ENCODE measurements at regions not wholly inside any gene's neighbourhood (a gene's known extent, or its start where the extent isn't known, plus 50 kb on each side); places are given as distances from the start of the nearest gene placed in this dataset.
"Not testable (repeated sequence)": the region's sequence is repeated elsewhere in the genome, so short reads cannot be mapped to it uniquely, and the experiment has no call there.

DNA sequence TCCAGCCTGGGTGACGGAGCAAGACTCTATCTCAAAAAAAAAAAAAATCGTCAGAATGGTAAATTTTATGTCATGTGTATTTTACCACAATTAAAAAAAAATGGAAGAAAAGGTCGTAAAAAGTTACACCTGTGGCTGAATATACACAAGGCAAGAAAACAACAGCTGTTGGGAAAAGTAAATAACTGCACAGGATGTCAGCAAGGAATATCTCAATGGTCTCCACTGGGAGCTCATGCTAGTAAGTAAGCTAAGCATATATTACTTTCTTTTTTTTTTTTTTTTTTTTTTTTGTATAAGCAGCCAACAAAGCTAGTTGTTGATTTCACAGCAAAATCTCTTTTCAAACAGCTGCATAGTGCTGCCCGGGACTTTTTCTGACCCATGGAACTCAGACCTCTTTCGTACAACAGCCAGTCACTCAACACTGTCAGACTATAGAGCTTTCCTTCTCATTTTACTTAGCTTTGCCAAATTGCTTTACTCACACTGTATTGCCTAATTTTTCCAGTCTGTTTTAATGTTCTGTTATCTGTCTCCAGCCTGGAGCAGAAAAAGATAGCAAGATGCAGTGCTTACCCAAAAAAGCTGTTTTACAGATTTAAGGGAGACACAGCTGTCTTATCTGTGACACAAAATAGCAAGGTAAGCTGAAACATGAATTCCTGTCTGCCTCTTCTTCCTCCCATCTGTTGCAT is 175.9 kb downstream of the ENC1 start:
- intact Hi-C loops (cut with micrococcal nuclease), result no loop called here

DNA sequence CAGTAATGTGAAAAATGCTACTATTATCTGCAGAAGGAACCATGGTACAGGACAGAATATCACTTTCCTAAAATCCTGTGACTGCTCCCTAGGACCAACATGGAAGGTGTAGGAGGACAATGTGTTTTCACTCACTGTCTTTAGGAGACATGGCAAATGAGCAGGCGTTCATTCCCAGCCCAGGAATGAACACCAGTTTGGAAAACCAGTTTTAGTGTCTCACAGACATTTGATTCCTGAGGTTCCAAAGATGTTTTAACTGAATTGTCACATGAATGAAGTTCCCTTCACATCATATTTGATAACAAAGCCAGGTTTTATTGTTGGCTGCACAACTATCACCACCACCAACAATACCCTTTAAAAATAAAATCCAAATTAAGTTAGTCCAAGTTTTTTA is 178.2 kb downstream of the ENC1 start:
- intact Hi-C loops (cut with micrococcal nuclease), result no loop called here

DNA sequence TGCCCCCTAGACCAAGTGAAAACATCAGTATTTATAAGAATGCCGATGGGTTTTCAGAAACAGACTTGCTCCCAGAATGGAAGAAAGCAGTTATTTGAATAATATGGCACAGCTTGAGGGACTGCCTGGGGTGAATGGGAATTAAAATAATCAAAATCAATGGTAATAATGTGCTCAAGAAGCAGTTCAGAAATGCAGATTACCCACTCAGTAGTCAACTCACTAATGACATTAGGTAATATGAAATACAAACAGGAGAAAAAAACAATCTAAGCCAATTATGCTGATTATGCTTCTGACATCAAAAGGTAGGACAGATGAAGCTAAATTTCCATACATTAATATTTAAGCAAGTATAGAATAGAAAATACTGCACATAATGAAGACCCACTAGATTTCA is 179.3 kb downstream of the ENC1 start:
- intact Hi-C loops (cut with micrococcal nuclease), result no loop called here

DNA sequence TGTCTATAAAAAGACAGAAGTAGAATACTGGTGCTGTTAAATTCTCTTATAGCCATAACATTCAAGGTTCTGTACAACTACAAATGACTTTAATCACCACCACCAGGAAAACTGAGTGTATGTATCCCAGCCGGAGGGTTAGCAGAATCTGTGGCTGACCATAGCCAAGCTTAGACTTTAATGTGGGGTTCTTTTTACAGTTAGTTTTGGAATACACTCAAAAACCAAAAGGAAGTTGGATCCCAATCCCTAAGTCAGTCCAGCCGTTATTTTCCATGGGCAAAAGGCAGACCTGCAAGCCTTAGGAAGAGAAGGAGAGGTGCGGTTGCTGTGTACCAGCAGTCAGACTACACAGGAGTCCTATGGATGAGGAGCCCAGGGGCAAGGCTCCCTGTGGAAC is 179.8 kb downstream of the ENC1 start:
- intact Hi-C loops (cut with micrococcal nuclease), result no loop called here

DNA sequence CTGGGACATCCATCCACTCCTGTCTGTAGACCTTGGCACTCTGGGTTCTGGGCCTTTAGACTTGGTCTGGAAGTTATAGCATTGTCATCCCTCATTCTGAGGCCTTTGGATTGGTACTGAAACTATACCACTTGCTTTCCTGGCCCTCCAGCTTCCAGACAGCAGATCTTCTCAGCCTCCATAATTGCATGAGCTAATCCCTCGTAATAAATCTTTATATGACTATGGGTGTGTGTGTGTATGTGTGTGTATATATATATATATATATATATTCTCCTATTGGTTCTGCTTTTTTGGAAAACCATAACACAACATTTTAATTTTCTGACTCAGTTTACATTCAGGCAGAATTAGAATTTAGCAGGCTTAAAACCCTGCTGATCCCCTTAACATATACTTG is 180.5 kb downstream of the ENC1 start:
- intact Hi-C loops (cut with micrococcal nuclease), result no loop called here

DNA sequence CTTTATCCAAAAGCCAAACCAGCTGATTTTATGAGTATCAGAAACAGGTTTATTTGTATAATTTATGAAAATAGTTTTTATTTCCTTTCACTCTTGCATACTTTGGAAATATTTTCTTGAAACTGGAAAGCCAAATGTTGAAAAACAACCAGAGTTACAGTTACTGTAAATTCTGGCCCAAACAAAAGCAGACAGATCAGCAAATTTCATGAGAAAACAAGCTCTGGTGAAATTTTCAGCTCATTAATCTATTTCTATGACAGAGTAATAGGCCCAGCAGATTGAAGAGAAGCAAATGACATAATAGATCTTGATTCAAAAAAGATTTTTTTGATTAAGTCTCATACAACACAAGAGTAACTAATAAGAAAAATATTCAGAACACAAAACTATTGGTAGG is 182.7 kb downstream of the ENC1 start:
- intact Hi-C loops (cut with micrococcal nuclease), result no loop called here

DNA sequence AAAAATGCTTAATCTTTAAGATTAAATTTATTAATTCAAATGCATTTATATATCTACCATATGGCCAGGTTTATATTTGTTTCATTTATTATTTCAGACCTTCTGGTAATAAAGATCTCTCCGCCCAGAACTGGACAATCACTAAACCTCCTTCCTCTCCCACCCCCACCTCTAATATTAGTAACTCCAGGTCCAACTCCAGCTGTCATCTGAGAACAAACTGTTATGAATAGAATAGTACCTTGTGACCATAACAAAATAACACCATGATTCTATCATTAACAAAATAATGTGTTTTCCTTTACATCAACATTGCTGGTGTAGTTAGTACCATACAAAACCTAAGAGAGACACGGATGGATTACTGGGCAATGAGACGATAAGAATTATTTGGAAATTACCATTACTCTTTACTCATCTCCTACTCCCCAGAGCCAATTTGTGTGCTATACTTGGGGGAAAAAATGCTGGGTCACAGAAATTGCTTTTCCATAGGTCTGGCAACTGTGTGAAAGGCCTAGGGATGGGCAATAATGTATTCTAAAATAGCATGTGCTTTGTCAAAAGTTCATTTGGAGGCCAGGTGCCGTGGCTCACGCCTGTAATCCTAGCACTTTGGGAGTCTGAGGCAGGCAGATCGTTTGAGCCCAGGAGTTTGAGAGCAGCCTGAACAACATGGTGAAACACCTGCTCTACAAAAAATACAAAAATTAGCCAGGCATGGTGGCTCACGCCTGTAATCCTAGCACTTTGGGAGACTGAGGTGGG is 186.1 kb downstream of the ENC1 start:
- intact Hi-C loops (cut with micrococcal nuclease), result no loop called here

DNA sequence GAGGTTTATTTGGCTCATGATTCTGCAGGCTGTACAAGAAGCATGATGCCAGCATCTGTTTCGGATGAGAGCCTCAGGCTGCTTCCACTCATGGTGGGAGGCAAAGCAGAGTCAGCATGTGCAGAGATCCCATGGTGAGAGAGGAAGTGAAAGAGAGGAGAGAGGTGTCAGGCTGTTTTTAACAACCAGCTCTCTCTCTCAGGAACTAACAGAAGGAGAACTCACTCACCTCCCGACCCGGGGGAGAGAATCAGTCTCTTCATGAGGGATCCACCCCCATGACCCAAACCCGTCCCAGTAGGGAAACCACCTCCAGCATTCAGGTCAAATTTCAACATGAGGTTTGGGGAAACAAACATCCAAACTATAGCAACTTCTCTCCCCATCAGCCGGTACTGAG is 187.7 kb downstream of the ENC1 start:
- intact Hi-C loops (cut with micrococcal nuclease), result no loop called here

DNA sequence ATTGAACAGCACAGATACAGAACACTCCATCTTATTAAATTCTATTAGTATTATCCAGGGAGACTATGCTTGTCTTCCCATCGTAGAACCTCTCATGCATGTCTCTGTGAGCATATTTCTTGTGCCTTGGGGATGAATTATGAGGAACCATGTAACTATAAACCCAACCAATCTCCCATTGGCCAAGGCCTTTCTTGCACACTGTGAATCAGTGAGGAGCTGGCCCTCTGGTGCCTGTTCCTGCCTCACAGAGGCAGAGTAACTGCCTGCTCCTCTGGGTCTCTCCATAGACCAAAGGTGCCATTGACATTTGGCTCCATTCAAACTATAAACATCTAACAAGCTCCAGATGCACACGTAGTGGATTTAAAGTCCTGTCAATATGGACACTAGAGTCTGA is 190.4 kb downstream of the ENC1 start:
- intact Hi-C loops (cut with micrococcal nuclease), result no loop called here

DNA sequence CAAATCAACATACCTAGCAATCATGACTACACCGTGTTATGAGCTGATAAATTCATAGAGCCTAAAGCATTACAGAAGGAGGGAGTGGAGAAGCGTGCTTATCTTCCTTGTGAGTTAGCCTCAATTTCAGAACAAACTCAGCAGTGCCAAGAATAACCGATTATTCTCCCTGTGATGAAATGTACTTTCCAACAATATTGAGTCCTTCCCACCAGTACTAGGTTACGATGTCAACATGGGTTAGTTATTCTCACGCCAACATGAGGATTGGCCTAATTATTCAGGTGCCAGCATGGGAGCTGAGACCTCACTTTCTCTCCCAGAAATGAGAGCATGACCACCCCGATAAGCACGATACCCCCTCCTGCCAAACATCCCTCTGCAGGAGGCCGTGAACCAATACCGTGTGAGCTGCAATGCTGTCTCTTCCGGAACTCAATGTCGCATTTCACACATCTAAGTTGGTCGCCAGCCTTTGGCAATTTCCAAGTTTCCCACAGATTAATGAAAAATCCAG is 193.7 kb downstream of the ENC1 start:
- intact Hi-C loops (cut with micrococcal nuclease), result no loop called here

DNA sequence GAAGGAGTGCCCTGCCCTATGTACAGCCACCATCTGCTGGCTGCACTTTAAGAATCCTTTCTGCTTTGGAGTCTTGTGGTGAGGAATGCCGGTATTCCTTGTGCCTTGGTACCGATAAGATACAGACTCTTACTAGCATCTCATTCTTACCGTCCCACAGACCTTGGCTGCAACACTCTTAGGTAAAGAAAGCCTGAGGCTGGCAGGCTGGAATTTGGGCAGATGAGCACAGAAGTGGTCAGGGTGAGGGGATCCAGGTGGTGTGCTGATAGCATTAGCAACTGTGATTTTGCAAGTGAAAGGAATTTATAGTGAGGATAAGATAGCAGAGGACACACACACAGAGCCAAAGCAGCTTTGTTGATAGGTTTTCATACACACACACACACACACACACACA is 198.1 kb downstream of the ENC1 start:
- intact Hi-C loops (cut with micrococcal nuclease), result no loop called here

DNA sequence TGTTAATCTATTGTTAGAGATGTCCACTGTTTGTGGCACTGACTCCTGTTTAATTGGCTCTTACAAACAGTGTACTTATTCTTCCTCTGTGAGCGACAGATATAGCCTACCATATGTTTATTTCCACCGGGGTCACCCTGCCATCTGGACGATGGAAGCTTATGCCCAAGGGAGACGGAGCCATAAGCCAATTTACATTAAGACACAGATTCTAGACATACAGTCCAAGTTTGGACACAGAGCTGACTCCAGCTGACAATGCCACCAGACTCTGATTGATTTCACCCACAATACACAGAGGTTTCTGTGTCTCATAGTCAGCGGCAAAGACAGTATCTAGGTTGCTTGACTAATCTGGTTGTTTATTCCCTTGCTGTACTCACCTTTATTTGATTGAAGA is 198.9 kb downstream of the ENC1 start:
- intact Hi-C loops (cut with micrococcal nuclease), result no loop called here

DNA sequence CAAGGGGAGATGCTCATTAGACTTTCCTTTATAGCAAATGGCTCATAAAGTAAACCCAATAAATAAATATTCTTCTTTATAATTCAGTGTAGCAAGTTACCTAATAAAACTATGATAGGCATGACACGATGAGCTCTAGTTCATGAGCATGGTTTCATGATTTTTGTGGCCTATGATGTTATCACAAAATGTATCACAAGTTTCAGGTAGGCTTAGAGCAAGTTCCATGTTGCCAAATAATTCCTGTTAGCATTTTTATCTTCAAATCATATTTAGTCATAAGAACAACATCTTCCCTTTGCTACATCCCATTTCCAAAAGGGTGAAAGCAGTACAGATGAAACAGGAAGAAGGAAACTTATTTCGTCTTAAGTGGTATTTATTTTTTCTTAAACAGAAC is 200.2 kb downstream of the ENC1 start:
- intact Hi-C loops (cut with micrococcal nuclease), result no loop called here

DNA sequence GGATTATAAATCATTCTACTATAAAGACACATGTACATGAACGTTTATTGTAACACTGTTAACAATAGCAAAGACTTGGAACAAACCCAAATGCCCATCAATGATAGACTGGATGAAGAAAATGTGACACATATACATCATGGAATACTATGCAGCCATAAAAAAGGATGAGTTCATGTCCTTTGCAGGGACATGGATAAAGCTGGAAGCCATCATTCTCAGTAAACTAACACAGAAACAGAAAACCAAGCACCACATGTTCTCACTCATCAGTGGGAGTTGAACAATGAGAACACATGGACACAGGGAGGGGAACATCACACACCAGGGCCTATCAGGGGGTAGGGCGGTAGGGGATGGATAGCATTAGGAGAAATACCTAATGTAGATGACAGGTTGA is 202.7 kb downstream of the ENC1 start:
- intact Hi-C loops (cut with micrococcal nuclease), result not testable (repeated sequence)

DNA sequence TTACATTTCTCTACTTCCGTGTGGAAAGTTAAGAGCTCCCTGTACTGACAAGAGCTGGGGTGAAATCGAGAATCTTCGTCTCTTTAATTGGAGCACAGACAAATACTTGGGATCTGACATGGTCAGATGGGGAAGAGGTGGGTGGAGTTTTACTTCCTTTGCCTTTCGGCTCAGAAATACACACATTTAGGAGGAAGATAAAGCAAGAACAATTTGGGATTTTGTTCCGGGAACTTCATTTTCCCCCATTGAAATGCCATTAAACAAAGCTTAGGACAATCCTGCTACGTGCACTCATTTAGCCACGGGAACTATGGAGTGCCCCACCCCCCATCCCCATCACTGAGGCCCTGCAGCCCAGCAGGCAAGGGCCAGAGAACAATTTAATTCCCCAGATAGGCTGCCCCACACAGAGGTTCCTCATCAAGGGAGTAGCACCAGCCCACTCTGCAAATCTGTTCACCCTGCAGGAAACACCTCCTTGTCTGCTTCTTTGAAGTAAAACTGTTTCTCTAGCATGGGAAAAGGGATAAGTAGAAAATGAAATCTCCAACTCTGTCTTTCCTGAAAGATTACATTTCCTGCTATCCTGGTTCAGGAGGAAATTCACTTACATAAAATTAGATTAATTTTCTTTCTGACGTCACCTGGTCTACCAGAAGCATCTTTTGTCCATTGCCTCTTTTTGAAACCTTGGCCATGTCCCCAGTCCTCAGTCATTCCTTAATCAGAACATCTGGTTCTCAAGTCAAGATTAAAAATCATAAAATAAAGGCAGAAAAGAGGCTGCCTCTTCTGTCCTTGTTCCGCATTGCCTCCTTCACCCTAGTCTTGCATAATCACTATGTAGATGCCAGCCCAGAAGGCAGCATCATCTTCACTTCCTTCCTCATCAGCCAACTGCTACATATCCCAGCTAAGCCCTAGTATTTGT is 206.4 kb downstream of the ENC1 start:
- intact Hi-C loops (cut with micrococcal nuclease), result no loop called here

DNA sequence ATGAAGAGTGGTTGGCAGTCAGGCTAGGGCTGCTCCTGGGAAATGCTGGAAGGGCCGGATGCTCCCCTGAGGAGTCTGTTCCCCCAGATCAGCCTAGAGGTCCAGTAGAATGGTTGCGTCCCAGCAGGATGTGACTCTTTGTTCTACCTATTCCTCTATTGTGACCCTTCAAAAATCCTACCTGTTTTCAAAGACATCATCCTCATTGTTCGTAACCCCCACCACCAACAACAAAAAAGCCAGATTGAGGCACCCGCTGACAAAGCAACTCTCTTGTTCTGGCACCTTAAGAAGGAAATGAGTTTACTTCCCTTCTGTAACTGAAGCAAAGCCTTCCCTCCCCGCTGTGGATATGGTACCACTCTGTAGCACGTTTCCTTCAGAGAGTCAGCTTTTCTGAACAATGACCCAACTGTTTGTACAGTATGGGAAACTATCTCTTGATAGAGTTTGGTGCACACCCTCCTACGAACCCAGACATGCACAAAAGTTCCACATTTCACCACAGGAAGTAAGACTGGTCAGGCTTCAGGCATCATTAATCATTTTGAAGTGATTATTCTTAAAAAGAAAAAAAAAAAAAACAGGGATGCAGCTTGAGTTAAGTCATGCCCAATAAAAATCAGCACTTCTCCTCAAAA is 207.2 kb downstream of the ENC1 start:
- intact Hi-C loops (cut with micrococcal nuclease), result no loop called here

DNA sequence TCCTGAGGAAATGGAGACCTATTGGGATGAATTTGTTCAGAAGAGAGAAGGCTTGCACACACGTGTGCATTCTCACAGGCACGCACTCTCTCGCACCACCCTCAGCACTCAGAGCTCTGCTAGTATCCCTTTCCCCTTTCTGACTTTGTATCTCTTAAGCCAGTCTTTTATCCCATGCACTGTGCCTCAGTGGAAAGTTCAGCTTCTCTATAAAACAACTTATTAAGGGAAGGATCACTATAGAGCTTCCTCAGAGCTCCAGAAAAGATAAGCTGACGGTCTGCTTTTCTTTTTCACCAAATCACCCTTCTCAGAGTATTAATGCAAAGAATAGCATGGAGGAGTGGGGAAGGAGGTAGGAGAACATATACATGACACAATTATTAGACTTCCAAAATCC is 207.8 kb downstream of the ENC1 start:
- intact Hi-C loops (cut with micrococcal nuclease), result no loop called here

DNA sequence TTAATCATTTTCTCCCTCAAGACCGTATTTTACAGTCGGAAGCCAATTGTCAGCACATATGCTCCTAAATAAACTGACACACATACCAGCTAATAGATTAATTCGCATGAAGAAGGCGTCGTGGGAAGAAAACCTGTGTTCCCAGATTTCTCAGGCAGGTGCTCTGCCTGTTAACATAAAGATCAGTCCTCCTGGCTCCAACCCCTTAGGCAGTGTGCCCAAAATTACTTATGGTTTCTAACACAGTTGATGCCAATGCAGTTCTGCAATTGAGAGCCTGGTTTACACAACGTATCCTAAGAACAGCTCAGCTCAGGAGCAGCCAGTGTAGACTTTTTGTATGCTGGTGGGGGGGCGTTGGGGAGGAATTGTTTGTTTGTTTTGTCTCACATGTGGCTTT is 208.3 kb downstream of the ENC1 start:
- intact Hi-C loops (cut with micrococcal nuclease), result no loop called here

DNA sequence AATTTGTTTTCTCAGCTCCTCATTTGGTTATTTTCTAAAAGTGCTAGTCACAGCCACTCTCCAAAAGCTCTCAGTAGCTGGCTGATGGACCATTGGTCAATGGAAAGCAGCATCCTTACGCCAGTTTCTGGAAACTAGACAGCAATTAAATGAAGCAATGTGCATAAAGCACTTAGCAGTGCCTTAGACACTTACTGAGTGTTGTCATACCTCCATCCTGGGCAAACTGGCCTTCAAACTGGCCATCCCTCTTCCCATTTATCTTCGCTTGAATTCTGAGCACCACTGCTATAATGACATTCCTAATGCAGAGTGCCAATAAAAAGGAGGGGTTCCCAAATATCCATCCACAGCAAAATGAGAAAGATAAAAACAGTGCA is 209.2 kb downstream of the ENC1 start:
- intact Hi-C loops (cut with micrococcal nuclease), result no loop called here

DNA sequence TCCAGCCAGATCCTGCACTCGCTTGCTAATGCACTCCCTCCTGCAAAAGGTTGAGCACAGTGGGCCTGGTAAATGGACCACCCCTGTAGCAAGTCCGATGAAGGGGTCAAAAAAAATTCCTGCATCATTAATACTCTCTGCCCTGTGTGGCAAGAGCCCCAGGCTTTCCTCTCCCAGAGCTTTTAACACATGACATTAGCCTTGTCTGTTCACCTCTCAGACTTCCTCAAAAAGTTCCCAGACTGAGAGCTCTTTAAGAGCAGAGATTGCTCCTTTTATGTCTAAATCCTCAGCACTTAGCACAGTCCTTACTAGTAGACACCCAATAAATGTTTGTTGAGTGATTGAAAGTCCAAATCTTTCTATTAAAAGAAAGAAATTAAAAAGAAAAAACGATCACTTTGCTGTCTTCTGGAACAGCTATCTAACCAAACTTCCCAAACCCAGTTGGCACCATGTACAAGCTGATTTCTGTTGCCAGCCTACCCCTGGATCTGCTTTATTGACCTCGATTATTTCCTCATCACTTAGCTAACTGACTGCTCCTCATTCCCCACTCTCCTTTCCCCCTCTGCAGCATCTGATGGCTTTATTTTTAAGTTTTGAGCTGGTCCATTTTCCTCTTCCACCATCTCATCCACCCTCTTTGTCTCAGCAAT is 209.8 kb downstream of the ENC1 start:
- intact Hi-C loops (cut with micrococcal nuclease), result no loop called here

DNA sequence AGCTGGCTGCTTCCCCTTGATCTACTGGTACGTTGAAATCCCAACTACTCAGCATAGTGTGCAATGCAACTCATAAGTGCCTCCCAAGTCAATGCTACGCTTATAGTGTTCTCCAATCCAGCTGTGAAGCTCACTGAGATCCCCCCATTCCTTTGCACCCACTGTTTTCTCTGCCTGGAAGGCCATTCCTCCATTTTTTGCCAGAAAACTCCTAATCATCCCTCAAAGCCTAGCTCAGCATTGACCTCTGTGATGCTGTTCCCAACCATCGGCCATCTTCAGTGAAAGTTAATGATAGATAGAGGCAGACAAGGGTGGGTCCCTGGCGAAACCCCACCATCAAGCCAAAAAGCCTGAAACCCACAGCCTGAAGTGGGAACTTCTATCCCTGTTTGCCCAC is 211.0 kb downstream of the ENC1 start:
- intact Hi-C loops (cut with micrococcal nuclease), result no loop called here
